WTC11 (cell line): ENCODE measurements at regions not wholly inside any gene's neighbourhood (a gene's known extent, or its start where the extent isn't known, plus 50 kb on each side); places are given as distances from the start of the nearest gene placed in this dataset.

Experiments used
- CREM ChIP-seq: sonication (generic); formaldehyde crosslinking; IDR thresholded peaks from 2 replicates; pipeline ENCODE4 v1.8.1; 2022; ENCODE audit warnings: mild to moderate bottlenecking, missing genetic modification reagents, moderate library complexity
- FOXP1 ChIP-seq: sonication (generic); formaldehyde crosslinking; IDR thresholded peaks from 2 replicates; pipeline ENCODE4 v1.8.0; 2022; ENCODE audit warnings: missing genetic modification reagents, mild to moderate bottlenecking, moderate library complexity, borderline replicate concordance
- IRF1 ChIP-seq: sonication (generic); formaldehyde crosslinking; IDR thresholded peaks from 2 replicates; pipeline ENCODE4 v1.8.0; 2023; ENCODE audit warnings: missing genetic modification reagents
- NFYB ChIP-seq: sonication (generic); formaldehyde crosslinking; conservative IDR thresholded peaks from 2 replicates; pipeline ENCODE4 v1.8.0; 2022; ENCODE audit warnings: low read depth, missing genetic modification reagents
- ZNF232 ChIP-seq: sonication (generic); formaldehyde crosslinking; IDR thresholded peaks from 2 replicates; pipeline ENCODE4 v1.8.0; 2022; ENCODE audit warnings: mild to moderate bottlenecking, missing genetic modification reagents
- TF ChIP-seq, protein P1 (sequence below): sonication (generic); formaldehyde crosslinking; IDR thresholded peaks from 2 replicates; pipeline ENCODE4 v1.8.0; 2022; ENCODE audit warnings: mild to moderate bottlenecking, missing genetic modification reagents
- TF ChIP-seq, protein P2 (sequence below): fragments of 200-600 bp; IDR thresholded peaks from 2 replicates; pipeline ENCODE4 v1.8.0; 2022; ENCODE audit warnings: antibody characterized with exemption

- TF ChIP-seq, protein P1, sequence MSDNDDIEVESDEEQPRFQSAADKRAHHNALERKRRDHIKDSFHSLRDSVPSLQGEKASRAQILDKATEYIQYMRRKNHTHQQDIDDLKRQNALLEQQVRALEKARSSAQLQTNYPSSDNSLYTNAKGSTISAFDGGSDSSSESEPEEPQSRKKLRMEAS (CRISPR knock-in tag), result no peak
- TF ChIP-seq CREM (CRISPR knock-in tag) (no peak), ZNF232 (CRISPR knock-in tag) (no peak), FOXP1 (no peak), IRF1 (CRISPR knock-in tag) (no peak), NFYB (CRISPR knock-in tag) (no peak)
- TF ChIP-seq, protein P2, sequence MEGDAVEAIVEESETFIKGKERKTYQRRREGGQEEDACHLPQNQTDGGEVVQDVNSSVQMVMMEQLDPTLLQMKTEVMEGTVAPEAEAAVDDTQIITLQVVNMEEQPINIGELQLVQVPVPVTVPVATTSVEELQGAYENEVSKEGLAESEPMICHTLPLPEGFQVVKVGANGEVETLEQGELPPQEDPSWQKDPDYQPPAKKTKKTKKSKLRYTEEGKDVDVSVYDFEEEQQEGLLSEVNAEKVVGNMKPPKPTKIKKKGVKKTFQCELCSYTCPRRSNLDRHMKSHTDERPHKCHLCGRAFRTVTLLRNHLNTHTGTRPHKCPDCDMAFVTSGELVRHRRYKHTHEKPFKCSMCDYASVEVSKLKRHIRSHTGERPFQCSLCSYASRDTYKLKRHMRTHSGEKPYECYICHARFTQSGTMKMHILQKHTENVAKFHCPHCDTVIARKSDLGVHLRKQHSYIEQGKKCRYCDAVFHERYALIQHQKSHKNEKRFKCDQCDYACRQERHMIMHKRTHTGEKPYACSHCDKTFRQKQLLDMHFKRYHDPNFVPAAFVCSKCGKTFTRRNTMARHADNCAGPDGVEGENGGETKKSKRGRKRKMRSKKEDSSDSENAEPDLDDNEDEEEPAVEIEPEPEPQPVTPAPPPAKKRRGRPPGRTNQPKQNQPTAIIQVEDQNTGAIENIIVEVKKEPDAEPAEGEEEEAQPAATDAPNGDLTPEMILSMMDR, result no peak
These were observed 95.4 kb downstream of the PJA1 start for GRCh38 chrX:69069876-69070275.
